ENCODE measurements at regions not wholly inside any gene's neighbourhood (a gene's known extent, or its start where the extent isn't known, plus 50 kb on each side); places are given as distances from the start of the nearest gene placed in this dataset.

- DNase-seq (ENCODE audit: low spot score in 2 of 2) = no peak
- no peak for FAIRE-seq
Measured at GRCh38 chr3:107992976-107993684, 97.7 kb downstream of the CD47 start.

GRCh38 chr3:107990926-107991325 lies 99.9 kb downstream of the CD47 start:
- no peak for FAIRE-seq
- DNase-seq (ENCODE audit: low spot score in 2 of 2) = no peak

- no peak for DNase-seq (ENCODE audit: low spot score in 2 of 2)
- no peak for FAIRE-seq
Measured at GRCh38 chr3:107990433-107990832, 100.4 kb downstream of the CD47 start.

GRCh38 chr3:107989661-107990060 lies 101.2 kb downstream of the CD47 start:
- DNase-seq (ENCODE audit: low spot score in 2 of 2) = no peak
- FAIRE-seq = no peak

- no peak for DNase-seq (ENCODE audit: low spot score in 2 of 2)
- no peak for FAIRE-seq
Measured at GRCh38 chr3:107988460-107989175, 102.2 kb downstream of the CD47 start.

- FAIRE-seq = no peak
- no peak for DNase-seq (ENCODE audit: low spot score in 2 of 2)
Measured at GRCh38 chr3:107987036-107987939, 103.5 kb downstream of the CD47 start.

- DNase-seq (ENCODE audit: low spot score in 2 of 2) (no peak), FAIRE-seq (no peak)
Measured at GRCh38 chr3:107986505-107986904, 104.3 kb downstream of the CD47 start.

- no peak for DNase-seq (ENCODE audit: low spot score in 2 of 2)
- no peak for FAIRE-seq
Measured at GRCh38 chr3:107985496-107985895, 105.3 kb downstream of the CD47 start.

GRCh38 chr3:107983247-107983646 lies 107.6 kb downstream of the CD47 start:
- no peak for DNase-seq (ENCODE audit: low spot score in 2 of 2)
- FAIRE-seq = no peak

- DNase-seq (ENCODE audit: low spot score in 2 of 2) (no peak), FAIRE-seq (no peak)
Measured at GRCh38 chr3:107982165-107982564, 108.7 kb downstream of the CD47 start.

GRCh38 chr3:107981471-107982111 lies 109.2 kb downstream of the CD47 start:
- FAIRE-seq (no peak), DNase-seq (ENCODE audit: low spot score in 2 of 2) (no peak)

- no peak for FAIRE-seq
- no peak for DNase-seq (ENCODE audit: low spot score in 2 of 2)
Measured at GRCh38 chr3:107979538-107979937, 111.3 kb downstream of the CD47 start.

GRCh38 chr3:107978131-107979055 lies 112.4 kb downstream of the CD47 start:
- DNase-seq (ENCODE audit: low spot score in 2 of 2) = no peak
- FAIRE-seq = no peak

GRCh38 chr3:107977221-107978130 lies 113.4 kb downstream of the CD47 start:
- DNase-seq (ENCODE audit: low spot score in 2 of 2) (no peak), FAIRE-seq (no peak)

- DNase-seq (ENCODE audit: low spot score in 2 of 2) (no peak), FAIRE-seq (no peak)
Measured at GRCh38 chr3:107976202-107976800, 114.5 kb downstream of the CD47 start.

GRCh38 chr3:107975529-107976201 lies 115.2 kb downstream of the CD47 start:
- DNase-seq (ENCODE audit: low spot score in 2 of 2) = no peak
- FAIRE-seq = no peak

- DNase-seq (ENCODE audit: low spot score in 2 of 2) = no peak
- FAIRE-seq = no peak
Measured at GRCh38 chr3:107973961-107974360, 116.9 kb downstream of the CD47 start.

GRCh38 chr3:107973152-107973551 lies 117.7 kb downstream of the CD47 start:
- DNase-seq (ENCODE audit: low spot score in 2 of 2) (no peak), FAIRE-seq (no peak)
